Panc1 (cell line): ENCODE measurements at regions not wholly inside any gene's neighbourhood (a gene's known extent, or its start where the extent isn't known, plus 50 kb on each side); places are given as distances from the start of the nearest gene placed in this dataset.

Experiments
- ATAC-seq: fragments of 200-7000 bp; cut with Tn5 transposase; 2 replicates; pipeline ENCODE4 v1.9.1; 2020; ENCODE audit warnings: mild to moderate bottlenecking, moderate library complexity
- BruUV-seq: library from RNA; stranded (reverse); fragments of 400-500 nt; replicated peaks from 2 replicates; lab custom pipeline; 2021; lab: Mats Ljungman, UMichigan
- CTCF ChIA-PET: fragments of 300-600 bp; sonication (Branson Sonifier 250); formaldehyde crosslinking; loops from one replicate; lab custom pipeline; 2022; ENCODE audit warnings: antibody characterized with exemption; lab: Charles Lee
- POLR2A ChIA-PET: fragments of 300-600 bp; sonication (Branson Sonifier 250); formaldehyde crosslinking; loops from one replicate; lab custom pipeline; 2022; ENCODE audit warnings: antibody characterized with exemption; lab: Charles Lee
- DNase-seq: peaks from one replicate; pipeline ENCODE4 v3.0.0-alpha.2; 2010; ENCODE audit warnings: low read depth, low spot score
- H3K27ac ChIP-seq: 2 replicates; pipeline ENCODE4 v1.5.1; 2011; ENCODE audit warnings: mild to moderate bottlenecking, low read length, inconsistent platforms
- H3K27me3 ChIP-seq: fragments of 200-500 bp; sonication (Bioruptor generic); 2 replicates; pipeline ENCODE4 v1.6.0; 2014; ENCODE audit warnings: low read length, inconsistent platforms; ENCODE audit not compliant: control insufficient read depth, insufficient read depth
- H3K36me3 ChIP-seq: fragments of 200-500 bp; sonication (Bioruptor generic); 2 replicates; pipeline ENCODE4 v1.5.1; 2014; ENCODE audit warnings: inconsistent platforms, mild to moderate bottlenecking, low read length, moderate library complexity; ENCODE audit not compliant: control insufficient read depth, insufficient read depth
- H3K4me1 ChIP-seq: 2 replicates; pipeline ENCODE4 v1.5.1; 2011; ENCODE audit warnings: inconsistent platforms, mild to moderate bottlenecking, low read length, moderate library complexity; ENCODE audit not compliant: control insufficient read depth, insufficient read depth
- H3K4me3 ChIP-seq, 2 experiments: 2 replicates each; pipeline ENCODE4 v1.5.1; 2011 to 2012; ENCODE audit warnings: low read depth in 2 of 2, low read length in 2 of 2, mild to moderate bottlenecking in 2 of 2, inconsistent platforms in 1 of 2, moderate library complexity in 1 of 2
- H3K9me3 ChIP-seq: fragments of 200-500 bp; sonication (Bioruptor generic); 2 replicates; pipeline ENCODE4 v1.5.1; 2014; ENCODE audit warnings: low read depth, mild to moderate bottlenecking, inconsistent platforms, low read length, moderate library complexity; ENCODE audit not compliant: control insufficient read depth, insufficient read depth
- POLR2AphosphoS5 ChIP-seq: IDR thresholded peaks from 2 replicates; pipeline ENCODE4 v1.6.1; 2012; ENCODE audit warnings: mild to moderate bottlenecking, low read depth, low read length, moderate library complexity
- SIN3A ChIP-seq: IDR thresholded peaks from 2 replicates; pipeline ENCODE4 v1.6.1; 2012; ENCODE audit warnings: low read depth, mild to moderate bottlenecking, low read length, moderate library complexity, borderline replicate concordance; ENCODE audit not compliant: insufficient read depth
- TCF7L2 ChIP-seq: IDR thresholded peaks from 2 replicates; pipeline ENCODE4 v1.6.1; 2011; ENCODE audit warnings: mild to moderate bottlenecking, low read depth, low read length, inconsistent platforms
- in situ Hi-C: cut with HindIII; loops from 2 replicates; pipeline ENCODE4 v1.10.0; 2016; ENCODE audit warnings: low sequenced_read_pairs, low pct_unique_long_range_greater_than_20kb
- intact Hi-C: fragments of 100-400 bp; cut with micrococcal nuclease; formaldehyde crosslinking; loops from one replicate; pipeline ENCODE4 v1.10.0; 2022; ENCODE audit not compliant: unreplicated experiment
- TF ChIP-seq, protein P1 (sequence below): fragments of 450-650 bp; IDR thresholded peaks from 2 replicates; pipeline ENCODE4 v1.5.1; 2017; ENCODE audit warnings: mild to moderate bottlenecking
- TF ChIP-seq, protein P2 (sequence below), 2 experiments: IDR thresholded peaks; 2 replicates each; pipeline ENCODE4 v1.6.1; 2011 to 2012; ENCODE audit warnings: low read depth in 2 of 2, control low read depth in 1 of 2, low read length in 1 of 2, mild to moderate bottlenecking in 1 of 2, moderate library complexity in 1 of 2; ENCODE audit not compliant: insufficient read depth in 1 of 2

DNA sequence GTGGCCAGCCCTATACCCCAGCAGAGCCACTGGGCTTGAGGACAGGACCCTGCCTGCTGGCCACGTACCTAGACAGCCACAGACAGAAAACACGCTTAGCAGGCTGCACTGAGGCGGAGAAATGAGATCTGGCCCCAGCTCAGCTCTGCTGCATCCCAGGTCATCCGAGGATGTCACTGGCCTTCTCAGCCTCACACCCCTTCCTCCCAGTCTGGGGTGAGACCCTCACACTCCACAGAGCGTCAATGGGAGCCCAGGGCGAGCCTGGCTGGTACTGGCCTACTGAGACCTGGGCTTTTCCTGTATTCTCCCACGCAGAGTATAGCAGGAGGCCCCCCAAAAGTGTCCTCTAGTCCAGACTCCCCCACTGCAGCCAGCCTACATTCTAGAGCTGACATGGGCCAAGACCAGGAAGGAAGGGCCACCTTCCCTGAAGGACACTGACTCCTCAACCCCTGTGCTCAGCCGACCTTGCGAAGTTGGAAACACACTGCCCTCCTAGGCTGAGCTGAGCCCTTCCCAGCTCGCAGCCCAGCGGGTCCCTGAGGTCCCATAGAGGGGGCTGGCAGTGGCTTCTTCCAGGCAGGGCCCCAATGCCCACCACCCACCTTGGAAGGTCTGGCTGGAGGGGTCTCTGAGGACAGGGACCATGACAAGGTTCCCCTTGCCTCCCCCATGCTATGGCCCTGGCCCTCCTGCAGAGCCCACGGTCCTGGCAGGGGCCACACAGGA is 65.9 kb upstream of the LINC01488 start:
- Histone ChIP-seq H3K4me3 (no peak overlapping the region), H3K9me3 (no peaks in the 10 kb centered on the region), H3K27ac (no peak overlapping the region), H3K27me3 (no peaks in the 10 kb centered on the region), H3K4me1 (peaks cover 10% of the 10 kb centered on the region), H3K36me3 (no peaks in the 10 kb centered on the region)
- DNase-seq (no peak), ATAC-seq (no peak)
- BruUV-seq, result no TSS peak
- intact Hi-C loops (no loop called here), in situ Hi-C loops (no loop called here)
- ChIA-PET POLR2A (interaction anchor here (0.5 kb wide), 1 partner anchor 714 kb away, joined by 7 read pairs; no protein-coding TSS in a partner anchor), CTCF (no interaction called here)
- TF ChIP-seq TCF7L2, result no peak
- TF ChIP-seq, protein P1, sequence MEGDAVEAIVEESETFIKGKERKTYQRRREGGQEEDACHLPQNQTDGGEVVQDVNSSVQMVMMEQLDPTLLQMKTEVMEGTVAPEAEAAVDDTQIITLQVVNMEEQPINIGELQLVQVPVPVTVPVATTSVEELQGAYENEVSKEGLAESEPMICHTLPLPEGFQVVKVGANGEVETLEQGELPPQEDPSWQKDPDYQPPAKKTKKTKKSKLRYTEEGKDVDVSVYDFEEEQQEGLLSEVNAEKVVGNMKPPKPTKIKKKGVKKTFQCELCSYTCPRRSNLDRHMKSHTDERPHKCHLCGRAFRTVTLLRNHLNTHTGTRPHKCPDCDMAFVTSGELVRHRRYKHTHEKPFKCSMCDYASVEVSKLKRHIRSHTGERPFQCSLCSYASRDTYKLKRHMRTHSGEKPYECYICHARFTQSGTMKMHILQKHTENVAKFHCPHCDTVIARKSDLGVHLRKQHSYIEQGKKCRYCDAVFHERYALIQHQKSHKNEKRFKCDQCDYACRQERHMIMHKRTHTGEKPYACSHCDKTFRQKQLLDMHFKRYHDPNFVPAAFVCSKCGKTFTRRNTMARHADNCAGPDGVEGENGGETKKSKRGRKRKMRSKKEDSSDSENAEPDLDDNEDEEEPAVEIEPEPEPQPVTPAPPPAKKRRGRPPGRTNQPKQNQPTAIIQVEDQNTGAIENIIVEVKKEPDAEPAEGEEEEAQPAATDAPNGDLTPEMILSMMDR, result no peak

DNA sequence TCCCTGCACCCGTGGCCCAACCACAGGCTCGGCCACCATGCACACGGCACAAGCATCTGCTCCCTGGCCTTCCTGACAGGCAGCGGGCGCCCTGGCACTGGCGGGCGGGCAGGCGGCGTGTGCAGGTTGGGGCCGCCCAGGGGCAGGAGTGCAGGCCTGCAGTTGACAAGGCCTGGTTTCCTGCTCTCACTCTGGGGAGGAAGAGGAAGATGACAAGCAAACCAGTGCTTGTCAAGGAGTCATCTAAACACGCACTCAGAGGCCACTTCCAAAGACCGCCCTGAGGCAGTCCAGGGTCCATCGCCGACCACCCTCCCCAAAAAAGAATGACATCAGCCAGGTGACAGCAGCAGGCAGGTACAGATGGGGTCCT is 65.3 kb upstream of the LINC01488 start:
- BruUV-seq, result no TSS peak

DNA sequence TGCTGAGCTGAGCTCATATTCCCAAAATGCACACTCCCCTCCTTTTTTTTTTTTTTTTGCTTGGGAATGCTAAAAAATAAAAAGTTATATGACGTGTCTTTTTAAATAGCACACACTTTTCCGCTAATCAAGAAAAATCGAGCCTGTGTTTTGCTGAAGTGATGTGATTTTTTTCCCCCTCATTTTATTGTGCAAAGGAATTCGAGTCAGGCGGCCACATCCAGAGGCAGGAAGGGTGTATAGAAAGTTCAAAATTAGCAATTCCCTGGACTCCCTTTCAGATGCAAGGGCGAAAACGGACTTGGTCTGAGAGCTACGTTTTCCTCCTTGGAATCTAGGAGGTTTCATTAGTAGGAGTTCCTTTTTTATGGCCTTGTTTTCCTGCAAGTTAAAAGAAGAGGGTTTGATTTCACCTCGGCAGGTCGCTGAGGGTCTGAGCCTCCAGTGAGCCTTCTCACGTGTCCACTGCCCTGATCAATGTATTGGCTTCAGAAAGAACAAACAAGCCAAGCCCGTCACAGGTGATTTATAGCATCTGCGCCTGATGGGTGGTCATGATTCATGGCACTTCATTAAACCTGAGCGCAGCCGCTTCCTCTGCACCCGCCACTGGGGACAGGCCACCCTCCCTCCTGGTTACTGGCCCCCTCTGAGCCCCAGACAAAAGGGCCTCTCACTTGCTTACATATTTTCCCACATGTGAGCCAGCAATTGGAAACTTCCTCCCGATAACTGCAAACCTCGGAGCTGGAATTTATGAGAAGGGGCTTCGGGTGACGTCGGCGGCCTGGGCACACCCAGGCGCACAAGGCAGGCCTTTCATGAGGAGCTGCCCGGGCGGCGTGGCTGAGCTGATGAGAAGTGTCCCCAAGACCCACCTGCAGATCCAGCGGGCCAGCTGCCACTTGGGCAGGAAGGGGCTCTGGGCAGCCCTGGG is 64.4 kb upstream of the LINC01488 start:
- intact Hi-C loops, result no loop called here
- peaks cover 15% of the 10 kb centered on the region for H3K4me1 ChIP-seq
- H3K27me3 ChIP-seq, result no peaks in the 10 kb centered on the region
- no peaks in the 10 kb centered on the region for H3K36me3 ChIP-seq
- no peaks in the 10 kb centered on the region for H3K9me3 ChIP-seq
- no peak overlapping the region for H3K4me3 ChIP-seq
- 0 out of 2 replicates have a peak overlapping the region, but pooled peaks have one; percentile 24 for H3K27ac ChIP-seq
- POLR2A ChIA-PET, result interaction anchor here (0.6 kb wide), 1 partner anchor 29 kb away, joined by 7 read pairs; no protein-coding TSS in a partner anchor
- TF ChIP-seq POLR2AphosphoS5 (no peak), SIN3A (no peak), TCF7L2 (no peak)
- TF ChIP-seq, protein P2, sequence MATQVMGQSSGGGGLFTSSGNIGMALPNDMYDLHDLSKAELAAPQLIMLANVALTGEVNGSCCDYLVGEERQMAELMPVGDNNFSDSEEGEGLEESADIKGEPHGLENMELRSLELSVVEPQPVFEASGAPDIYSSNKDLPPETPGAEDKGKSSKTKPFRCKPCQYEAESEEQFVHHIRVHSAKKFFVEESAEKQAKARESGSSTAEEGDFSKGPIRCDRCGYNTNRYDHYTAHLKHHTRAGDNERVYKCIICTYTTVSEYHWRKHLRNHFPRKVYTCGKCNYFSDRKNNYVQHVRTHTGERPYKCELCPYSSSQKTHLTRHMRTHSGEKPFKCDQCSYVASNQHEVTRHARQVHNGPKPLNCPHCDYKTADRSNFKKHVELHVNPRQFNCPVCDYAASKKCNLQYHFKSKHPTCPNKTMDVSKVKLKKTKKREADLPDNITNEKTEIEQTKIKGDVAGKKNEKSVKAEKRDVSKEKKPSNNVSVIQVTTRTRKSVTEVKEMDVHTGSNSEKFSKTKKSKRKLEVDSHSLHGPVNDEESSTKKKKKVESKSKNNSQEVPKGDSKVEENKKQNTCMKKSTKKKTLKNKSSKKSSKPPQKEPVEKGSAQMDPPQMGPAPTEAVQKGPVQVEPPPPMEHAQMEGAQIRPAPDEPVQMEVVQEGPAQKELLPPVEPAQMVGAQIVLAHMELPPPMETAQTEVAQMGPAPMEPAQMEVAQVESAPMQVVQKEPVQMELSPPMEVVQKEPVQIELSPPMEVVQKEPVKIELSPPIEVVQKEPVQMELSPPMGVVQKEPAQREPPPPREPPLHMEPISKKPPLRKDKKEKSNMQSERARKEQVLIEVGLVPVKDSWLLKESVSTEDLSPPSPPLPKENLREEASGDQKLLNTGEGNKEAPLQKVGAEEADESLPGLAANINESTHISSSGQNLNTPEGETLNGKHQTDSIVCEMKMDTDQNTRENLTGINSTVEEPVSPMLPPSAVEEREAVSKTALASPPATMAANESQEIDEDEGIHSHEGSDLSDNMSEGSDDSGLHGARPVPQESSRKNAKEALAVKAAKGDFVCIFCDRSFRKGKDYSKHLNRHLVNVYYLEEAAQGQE (IDR thresholded peaks at IDR 0.05; ENCODE audit: insufficient read depth in 1 of 2, low read depth in 2 of 2, low read length in 1 of 2), result no peak
- TF ChIP-seq, protein P1, result no peak
- no TSS peak for BruUV-seq
- CTCF ChIA-PET, result no interaction called here
- ATAC-seq (no peak), DNase-seq (no peak)
- in situ Hi-C loops, result no loop called here

More for the DNA sequence above, 65.3 kb upstream of the LINC01488 start:
- DNase-seq, result no peak
- ChIA-PET CTCF (no interaction called here), POLR2A (interaction anchor here (0.6 kb wide), 1 partner anchor 30 kb away, joined by 7 read pairs; no protein-coding TSS in a partner anchor)
- H3K4me3 ChIP-seq, result no peak overlapping the region
- no peaks in the 10 kb centered on the region for H3K9me3 ChIP-seq
- intact Hi-C loops, result no loop called here
- ATAC-seq, result no peak
- H3K27me3 ChIP-seq, result no peaks in the 10 kb centered on the region
- H3K27ac ChIP-seq, result no peak overlapping the region
- in situ Hi-C loops, result no loop called here
- H3K36me3 ChIP-seq, result no peaks in the 10 kb centered on the region
- peaks cover 15% of the 10 kb centered on the region for H3K4me1 ChIP-seq
- TF ChIP-seq, protein P1, result no peak
- TF ChIP-seq TCF7L2, result no peak
